ENCODE measurements at regions not wholly inside any gene's neighbourhood (a gene's known extent, or its start where the extent isn't known, plus 50 kb on each side); places are given as distances from the start of the nearest gene placed in this dataset.

DNA sequence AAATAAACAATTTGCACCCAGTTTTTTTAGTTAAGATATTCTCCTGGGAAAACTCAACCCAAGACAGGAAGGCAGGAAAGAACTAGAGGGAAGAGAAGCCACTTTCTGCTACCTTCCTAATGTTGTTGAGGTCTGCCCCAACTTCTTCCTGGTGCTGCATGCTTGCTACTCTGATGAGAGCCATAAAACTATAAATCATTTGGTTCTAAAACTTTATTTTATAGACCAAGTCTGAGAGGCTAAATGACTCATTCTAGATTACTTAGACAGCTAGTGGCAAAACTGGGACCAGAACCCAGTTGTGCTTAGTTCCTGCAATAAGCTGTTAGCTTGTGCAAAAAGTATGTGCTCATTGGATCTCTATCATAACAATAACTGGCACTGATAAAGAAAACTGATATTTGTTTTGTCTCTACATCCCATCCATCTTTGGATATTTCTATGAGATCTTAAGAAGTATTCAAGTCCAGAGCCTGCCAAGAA, 344.9 kb upstream of the SLC14A2 start:
- Mint-ChIP-seq H3K4me3 (no peak overlapping the region), H3K9me3 (ENCODE audit: low read depth) (no peaks in the 10 kb centered on the region), H3K27ac (no peak overlapping the region), H3K27me3 (peaks cover 24% of the 10 kb centered on the region), H3K4me1 (no peaks in the 10 kb centered on the region), H3K36me3 (no peaks in the 10 kb centered on the region)
- DNase-seq: no peak
- CTCF ChIA-PET: no interaction called here
- ATAC-seq: no peak

DNA sequence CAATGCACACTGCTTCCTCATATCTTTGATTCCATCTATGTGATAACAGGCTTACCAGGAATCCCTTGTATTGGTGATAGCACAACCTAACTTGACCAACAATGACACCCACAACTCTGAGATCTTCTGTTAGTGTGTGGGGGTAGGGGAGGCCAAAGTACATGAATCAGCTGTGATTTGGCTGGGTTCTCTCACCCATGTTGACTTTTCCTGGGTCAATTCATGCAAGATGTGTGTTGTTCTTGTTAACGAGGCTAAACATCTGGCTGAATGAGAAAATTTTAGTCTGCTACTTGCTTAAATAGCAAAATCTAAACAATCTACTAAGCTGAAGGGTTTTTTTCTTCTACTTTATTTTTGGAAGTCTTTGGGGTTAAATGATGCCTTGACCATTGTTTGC, 341.2 kb upstream of the SLC14A2 start:
- no peak overlapping the region for H3K27ac Mint-ChIP-seq
- no peak overlapping the region for H3K4me3 Mint-ChIP-seq
- CTCF ChIA-PET: interaction anchor here (1.3 to 2.1 kb wide), 2 partner anchors 7 to 112 kb away, joined by 4 to 5 read pairs; no protein-coding TSS in a partner anchor
- peaks cover 3% of the 10 kb centered on the region for H3K9me3 Mint-ChIP-seq (ENCODE audit: low read depth)
- DNase-seq (no peak), ATAC-seq (no peak)
- H3K4me1 Mint-ChIP-seq: no peaks in the 10 kb centered on the region
- peaks cover 11% of the 10 kb centered on the region for H3K27me3 Mint-ChIP-seq
- H3K36me3 Mint-ChIP-seq: no peaks in the 10 kb centered on the region

DNA sequence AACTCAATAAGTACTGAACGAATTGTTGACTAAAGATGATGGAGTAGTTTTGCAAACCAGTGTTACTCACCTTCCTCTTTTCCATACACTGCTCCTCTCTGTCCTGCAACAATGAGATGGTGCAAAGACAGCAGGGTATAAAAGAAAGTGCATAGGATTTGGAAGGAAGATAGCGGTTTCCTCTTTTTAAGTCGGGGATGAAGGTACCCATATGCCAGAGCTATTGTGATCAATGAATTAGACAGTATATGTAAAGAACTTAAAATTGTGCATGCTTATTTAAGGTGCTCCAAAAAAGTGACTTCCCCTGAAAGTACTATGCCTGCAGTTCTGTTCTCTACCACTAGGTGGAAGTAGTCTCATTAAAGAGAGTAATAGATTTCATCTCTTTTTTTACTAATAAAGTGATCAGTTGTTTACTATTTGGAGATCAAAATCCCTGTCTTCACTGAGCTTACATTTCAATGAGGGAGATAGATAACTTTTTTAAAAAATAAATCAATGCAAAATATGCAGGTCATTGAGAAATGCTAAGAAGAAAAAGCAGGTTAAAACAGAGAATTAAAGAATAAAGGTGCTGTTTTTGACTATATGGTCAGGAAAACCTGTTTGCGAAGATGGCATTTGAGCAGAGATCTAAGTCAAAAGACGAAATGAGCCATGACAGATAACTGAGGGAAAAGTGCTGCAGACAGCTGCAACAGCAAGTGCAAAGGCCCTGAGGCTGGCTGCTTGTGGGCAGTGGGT, 339.7 kb upstream of the SLC14A2 start:
- peaks cover 8% of the 10 kb centered on the region for H3K27me3 Mint-ChIP-seq
- H3K27ac Mint-ChIP-seq: no peak overlapping the region
- no peak for DNase-seq
- CTCF ChIA-PET: interaction anchor here (0.9 to 2.1 kb wide), 6 partner anchors 9 to 110 kb away, joined by 3 to 5 read pairs (median 4); no protein-coding TSS in a partner anchor
- no peaks in the 10 kb centered on the region for H3K36me3 Mint-ChIP-seq
- H3K4me3 Mint-ChIP-seq: no peak overlapping the region
- peaks cover 3% of the 10 kb centered on the region for H3K9me3 Mint-ChIP-seq (ENCODE audit: low read depth)
- no peaks in the 10 kb centered on the region for H3K4me1 Mint-ChIP-seq
- ATAC-seq: no peak

DNA sequence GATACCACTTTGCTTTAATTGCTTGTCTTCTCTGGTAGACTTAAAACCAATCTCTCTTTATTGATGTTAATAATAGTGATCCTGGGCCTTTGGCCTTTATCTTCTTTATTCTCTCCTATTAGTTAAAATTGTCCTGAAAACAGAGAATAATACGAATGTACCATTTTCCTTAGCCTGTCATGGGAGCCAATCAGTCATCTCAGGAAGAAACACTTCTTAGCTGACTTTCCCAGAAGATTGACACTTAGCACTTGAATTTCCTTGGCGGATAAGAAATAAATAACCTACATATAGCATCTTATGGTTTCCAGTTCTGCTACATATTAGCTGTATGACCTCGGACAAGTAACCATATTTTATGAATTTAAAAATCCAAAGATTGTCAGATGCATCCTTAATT, 338.4 kb upstream of the SLC14A2 start:
- DNase-seq (no peak), ATAC-seq (no peak)
- CTCF ChIA-PET: interaction anchor here (1.6 kb wide), 1 partner anchor 9 kb away, joined by 4 read pairs; no protein-coding TSS in a partner anchor
- Mint-ChIP-seq H3K9me3 (ENCODE audit: low read depth) (peaks cover 3% of the 10 kb centered on the region), H3K27ac (no peak overlapping the region), H3K4me1 (no peaks in the 10 kb centered on the region), H3K27me3 (no peaks in the 10 kb centered on the region), H3K4me3 (no peak overlapping the region), H3K36me3 (no peaks in the 10 kb centered on the region)

DNA sequence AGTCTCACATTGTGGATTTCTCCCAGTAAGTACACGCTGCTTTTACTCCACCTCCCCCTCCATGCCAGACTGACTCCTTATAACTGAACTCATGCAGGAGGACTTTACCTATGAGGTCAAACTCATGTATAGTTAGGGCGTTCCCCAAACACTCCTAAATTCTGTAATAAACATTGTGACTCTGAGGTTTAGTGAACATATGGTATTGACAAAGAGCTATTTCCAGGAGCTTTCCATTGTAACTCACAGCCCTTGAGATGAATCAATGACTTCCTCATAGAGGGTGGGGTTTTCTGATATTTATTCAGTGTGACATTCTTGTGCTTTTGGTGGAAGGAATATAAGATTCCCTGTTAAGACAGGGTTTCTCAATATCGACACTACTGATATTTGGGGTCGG, 337.4 kb upstream of the SLC14A2 start:
- no peaks in the 10 kb centered on the region for H3K4me1 Mint-ChIP-seq
- DNase-seq: no peak
- peaks cover 3% of the 10 kb centered on the region for H3K9me3 Mint-ChIP-seq (ENCODE audit: low read depth)
- ATAC-seq: no peak
- H3K27ac Mint-ChIP-seq: no peak overlapping the region
- no peak overlapping the region for H3K4me3 Mint-ChIP-seq
- CTCF ChIA-PET: no interaction called here
- no peaks in the 10 kb centered on the region for H3K36me3 Mint-ChIP-seq
- no peaks in the 10 kb centered on the region for H3K27me3 Mint-ChIP-seq

DNA sequence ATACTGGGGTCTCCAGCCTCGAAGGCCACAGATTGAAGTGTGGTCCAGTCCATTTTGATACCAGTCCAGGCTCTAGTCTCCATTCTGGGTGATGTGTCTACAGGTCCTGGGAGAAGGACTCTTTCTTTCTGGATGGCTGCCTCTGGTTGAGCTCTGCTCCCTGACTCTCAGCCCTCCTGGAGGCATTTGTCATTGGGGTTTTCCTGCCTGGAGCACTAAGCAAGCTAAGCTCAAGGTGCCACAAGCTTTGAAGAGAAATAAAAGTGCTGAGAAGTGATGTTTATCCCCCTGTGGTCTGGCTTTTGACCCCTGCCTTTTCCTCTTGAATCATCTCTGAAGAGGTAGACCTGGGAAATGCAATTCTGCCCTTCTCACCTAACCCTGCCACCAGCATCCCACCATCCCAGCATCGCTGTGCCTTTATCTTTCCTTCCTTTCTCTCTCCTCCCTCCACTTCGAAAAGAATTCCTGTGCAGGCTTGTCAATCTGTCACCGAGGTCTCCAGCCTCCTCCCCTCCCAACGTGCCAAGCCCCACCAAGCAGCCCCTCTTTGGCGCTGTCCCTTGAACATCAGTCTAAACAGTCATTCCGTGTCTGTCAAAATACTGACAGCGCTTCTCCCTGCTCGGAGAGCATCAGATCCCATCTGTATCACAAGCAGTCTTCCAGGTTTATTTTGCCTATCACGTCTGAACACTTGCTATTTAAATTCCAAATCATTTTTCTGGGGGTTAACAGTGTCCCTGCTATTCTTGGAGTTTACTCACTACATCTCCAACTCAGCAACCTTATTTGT, 334.6 kb upstream of the SLC14A2 start:
- Mint-ChIP-seq H3K9me3 (ENCODE audit: low read depth) (no peaks in the 10 kb centered on the region), H3K4me1 (no peaks in the 10 kb centered on the region), H3K27ac (no peak overlapping the region), H3K36me3 (no peaks in the 10 kb centered on the region), H3K27me3 (no peaks in the 10 kb centered on the region), H3K4me3 (no peak overlapping the region)
- ATAC-seq (no peak), DNase-seq (no peak)
- CTCF ChIA-PET: no interaction called here

DNA sequence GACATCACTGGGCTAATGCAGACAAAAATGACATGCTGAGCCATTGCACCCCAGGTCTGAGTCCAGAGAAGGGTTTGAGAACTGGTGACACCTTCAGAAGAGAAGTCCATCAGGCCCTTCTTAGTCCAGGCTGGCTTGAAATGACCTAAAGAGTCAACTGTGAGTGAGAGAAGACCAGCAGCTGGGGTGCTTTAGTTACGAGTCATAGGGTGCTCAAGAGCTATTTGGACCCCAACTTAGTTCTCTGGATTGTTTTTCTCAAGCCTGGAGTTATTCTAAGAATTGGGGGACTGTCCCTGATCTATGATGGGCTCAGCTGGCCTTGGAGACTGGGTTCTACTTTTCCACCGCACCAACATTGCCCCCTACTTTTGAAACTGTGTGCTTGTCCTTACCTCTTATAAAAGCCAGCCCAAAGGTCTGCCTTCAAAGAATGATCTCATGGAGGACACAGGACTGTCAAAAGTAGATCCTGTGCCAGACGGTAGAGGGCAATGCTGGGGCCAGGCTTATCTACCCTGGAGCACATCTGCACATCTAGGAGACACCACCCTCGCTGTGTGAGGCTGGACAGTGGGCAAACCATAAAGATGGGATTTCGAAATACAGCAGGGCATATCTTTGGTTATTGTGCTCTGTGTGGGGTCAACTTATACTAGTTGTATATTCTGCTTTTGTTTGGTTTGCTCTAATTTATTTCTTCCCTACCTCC, 333.0 kb upstream of the SLC14A2 start:
- CTCF ChIA-PET: no interaction called here
- Mint-ChIP-seq H3K4me3 (no peak overlapping the region), H3K27ac (no peak overlapping the region), H3K36me3 (no peaks in the 10 kb centered on the region), H3K27me3 (no peaks in the 10 kb centered on the region), H3K9me3 (ENCODE audit: low read depth) (no peaks in the 10 kb centered on the region), H3K4me1 (no peaks in the 10 kb centered on the region)
- ATAC-seq: no peak
- DNase-seq: no peak

DNA sequence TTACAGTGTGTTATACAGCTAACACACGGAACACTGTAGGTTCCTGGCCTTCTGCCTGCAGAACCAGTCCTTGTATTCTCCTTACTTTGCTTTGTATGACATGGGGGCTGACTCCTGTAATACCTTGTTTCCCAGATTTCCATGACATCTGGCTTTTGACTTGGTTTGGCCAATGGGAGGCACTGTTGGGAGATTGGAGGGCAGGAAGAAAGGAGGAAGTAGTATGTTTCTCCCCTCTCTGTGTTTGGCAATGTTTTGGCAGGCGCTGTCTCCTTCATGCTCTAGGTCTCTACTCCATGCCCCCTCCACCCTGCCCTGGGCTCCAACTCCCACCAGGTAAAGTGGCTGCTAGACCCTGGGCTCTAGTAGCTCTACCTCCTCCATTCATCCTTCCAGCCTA, 331.1 kb upstream of the SLC14A2 start:
- Mint-ChIP-seq H3K4me1 (no peaks in the 10 kb centered on the region), H3K9me3 (ENCODE audit: low read depth) (no peaks in the 10 kb centered on the region), H3K27me3 (no peaks in the 10 kb centered on the region), H3K4me3 (no peak overlapping the region), H3K36me3 (no peaks in the 10 kb centered on the region), H3K27ac (no peak overlapping the region)
- CTCF ChIA-PET: no interaction called here
- ATAC-seq (no peak), DNase-seq (no peak)

DNA sequence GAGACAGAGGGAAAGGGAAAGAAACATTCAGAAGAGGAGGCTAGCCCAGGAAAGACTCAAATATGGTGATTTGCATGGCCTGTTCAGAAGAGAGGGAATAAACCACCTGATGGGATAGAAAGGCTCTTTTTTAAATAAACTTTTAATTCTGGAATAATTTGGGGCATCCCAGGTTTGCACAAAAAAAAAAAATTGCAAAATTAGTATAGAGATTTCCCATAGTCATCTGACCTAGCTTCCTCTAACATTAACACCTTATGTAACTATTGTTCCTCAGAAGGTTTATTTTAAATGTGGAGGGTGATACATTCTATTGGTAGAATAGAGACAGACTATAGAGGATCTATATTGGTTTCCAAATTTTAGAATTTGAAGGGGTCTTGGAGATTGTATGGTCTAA, 330.4 kb upstream of the SLC14A2 start:
- ATAC-seq: no peak
- Mint-ChIP-seq H3K9me3 (ENCODE audit: low read depth) (no peaks in the 10 kb centered on the region), H3K36me3 (no peaks in the 10 kb centered on the region), H3K27me3 (peaks cover 3% of the 10 kb centered on the region), H3K4me1 (no peaks in the 10 kb centered on the region), H3K4me3 (no peak overlapping the region), H3K27ac (no peak overlapping the region)
- CTCF ChIA-PET: interaction anchor here (1.3 kb wide), 1 partner anchor 9 kb away, joined by 4 read pairs; no protein-coding TSS in a partner anchor
- no peak for DNase-seq

DNA sequence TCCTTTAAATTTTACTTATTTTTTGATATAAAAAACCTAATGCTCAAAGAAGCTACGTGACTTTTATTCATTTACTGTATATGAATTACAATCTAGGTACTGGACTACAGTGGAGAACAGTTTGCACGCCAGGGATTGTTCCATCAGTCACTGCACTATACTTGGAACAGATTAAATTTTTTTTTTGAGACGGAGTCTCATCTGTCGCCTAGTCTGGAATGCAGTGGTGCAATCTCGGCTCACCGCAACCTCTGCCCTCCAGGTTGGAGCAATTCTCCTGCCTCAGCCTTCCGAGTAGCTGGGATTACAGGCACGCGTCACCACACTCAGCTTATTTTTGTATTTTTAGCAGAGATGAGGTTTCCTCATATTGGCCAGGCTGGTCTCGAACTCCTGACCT, 330.0 kb upstream of the SLC14A2 start:
- Mint-ChIP-seq H3K27ac (no peak overlapping the region), H3K4me3 (no peak overlapping the region), H3K4me1 (no peaks in the 10 kb centered on the region), H3K9me3 (ENCODE audit: low read depth) (no peaks in the 10 kb centered on the region), H3K27me3 (peaks cover 5% of the 10 kb centered on the region), H3K36me3 (no peaks in the 10 kb centered on the region)
- DNase-seq (no peak), ATAC-seq (no peak)
- CTCF ChIA-PET: interaction anchor here (1.3 kb wide), 1 partner anchor 9 kb away, joined by 4 read pairs; no protein-coding TSS in a partner anchor

DNA sequence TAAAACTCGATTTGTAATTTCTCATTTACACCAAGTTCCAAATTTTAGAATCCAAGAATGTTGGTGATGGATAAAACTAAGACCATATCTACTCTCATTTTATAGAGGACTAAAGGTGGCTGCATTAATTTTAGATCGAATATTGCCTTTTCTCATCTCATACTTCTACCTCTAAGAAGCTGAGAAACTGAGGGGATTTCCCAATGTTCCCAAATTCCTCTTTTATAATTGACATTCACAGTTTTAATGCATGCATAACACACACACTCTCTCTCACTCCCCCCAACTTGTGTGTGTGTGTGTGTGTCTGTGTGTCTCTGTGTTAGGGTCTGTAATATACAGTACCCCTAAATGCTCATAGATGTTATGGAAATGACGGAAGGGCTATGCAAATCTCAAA, 328.8 kb upstream of the SLC14A2 start:
- CTCF ChIA-PET: interaction anchor here (1.3 kb wide), 1 partner anchor 10 kb away, joined by 4 read pairs; no protein-coding TSS in a partner anchor
- DNase-seq (no peak), ATAC-seq (no peak)
- Mint-ChIP-seq H3K27ac (no peak overlapping the region), H3K27me3 (peaks cover 12% of the 10 kb centered on the region), H3K36me3 (no peaks in the 10 kb centered on the region), H3K9me3 (ENCODE audit: low read depth) (no peaks in the 10 kb centered on the region), H3K4me3 (no peak overlapping the region), H3K4me1 (no peaks in the 10 kb centered on the region)

DNA sequence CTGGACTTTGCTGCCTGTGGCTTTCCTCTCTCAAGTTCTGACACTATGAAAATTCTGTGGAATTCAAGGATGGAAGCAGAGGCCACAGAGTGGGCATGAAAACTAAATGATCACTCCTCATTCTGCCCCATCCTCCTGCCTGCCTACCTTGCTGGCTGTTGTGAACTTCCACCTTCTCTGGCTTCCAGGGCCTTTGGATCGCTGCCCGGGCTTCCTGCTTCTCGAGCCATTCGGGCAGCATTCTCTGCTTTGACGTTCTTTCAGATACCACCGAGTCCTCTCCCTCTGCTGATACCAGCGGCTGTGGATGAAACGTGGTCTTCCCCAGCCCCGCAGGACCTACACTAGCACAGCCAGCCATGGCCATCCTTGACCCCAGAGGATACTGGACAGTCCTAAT, 327.7 kb upstream of the SLC14A2 start:
- Mint-ChIP-seq H3K27me3 (peaks cover 12% of the 10 kb centered on the region), H3K4me1 (no peaks in the 10 kb centered on the region), H3K4me3 (no peak overlapping the region), H3K9me3 (ENCODE audit: low read depth) (no peaks in the 10 kb centered on the region), H3K36me3 (no peaks in the 10 kb centered on the region), H3K27ac (no peak overlapping the region)
- CTCF ChIA-PET: no interaction called here
- ATAC-seq (no peak), DNase-seq (no peak)

DNA sequence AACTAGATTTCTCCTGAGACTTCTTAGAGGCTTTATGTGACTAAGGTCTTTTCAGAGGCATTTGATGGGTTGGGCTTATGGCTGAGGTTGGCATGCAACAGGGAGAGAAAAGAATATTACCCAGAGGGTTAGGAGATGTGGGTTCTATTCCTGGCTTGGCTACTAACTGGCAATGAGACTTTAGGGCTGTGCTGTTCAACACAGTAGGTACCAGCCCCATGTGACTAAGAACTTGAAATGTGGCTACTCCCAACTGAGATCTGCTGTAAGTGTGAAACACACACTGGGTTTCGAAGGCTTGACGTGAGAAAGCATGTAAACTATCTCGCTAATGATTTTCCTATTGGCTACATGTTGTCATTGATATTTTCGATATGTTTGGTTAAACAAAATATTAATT, 324.9 kb upstream of the SLC14A2 start:
- CTCF ChIA-PET: no interaction called here

More for the DNA sequence above, 324.9 kb upstream of the SLC14A2 start:
- Mint-ChIP-seq H3K4me3 (no peak overlapping the region), H3K4me1 (no peaks in the 10 kb centered on the region), H3K27me3 (peaks cover 19% of the 10 kb centered on the region), H3K27ac (no peak overlapping the region), H3K9me3 (ENCODE audit: low read depth) (no peaks in the 10 kb centered on the region), H3K36me3 (no peaks in the 10 kb centered on the region)
- no peak for ATAC-seq
- no peak for DNase-seq

All from activated CD8-positive, alpha-beta memory T cell treated with anti-CD3 and anti-CD28 coated beads, Interleukin-2, amount 10 ng/mL, durations not matched to agents 7 days and 5 days (primary cell).